ENCODE measurements at regions not wholly inside any gene's neighbourhood (a gene's known extent, or its start where the extent isn't known, plus 50 kb on each side); places are given as distances from the start of the nearest gene placed in this dataset.

DNA sequence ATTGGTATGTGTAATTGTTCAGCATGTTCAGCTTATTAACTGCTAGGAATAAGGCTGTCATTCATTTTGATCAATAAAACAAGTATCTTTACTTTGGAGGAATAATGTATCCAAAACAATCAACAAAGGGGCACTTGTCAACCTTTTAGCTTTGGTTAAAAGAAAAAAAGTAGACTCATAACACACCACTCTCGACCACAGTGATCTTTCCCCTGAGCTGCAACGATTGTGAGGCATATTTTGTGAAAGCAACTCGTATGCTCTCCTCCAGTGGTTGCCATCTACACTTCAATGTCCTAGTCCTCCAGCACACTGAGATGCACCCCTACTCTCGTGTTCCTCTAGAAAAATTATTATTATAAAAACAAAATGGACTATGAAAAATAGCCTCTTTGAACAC, 60.1 kb upstream of the PDE7B start:
- Histone ChIP-seq H3K9me3 (ENCODE audit: control insufficient read depth in 4 of 4, low read length in 3 of 4) (no peaks in the 10 kb centered on the region), H3K36me3 (ENCODE audit: control insufficient read depth in 4 of 4, insufficient read depth in 3 of 4, low read depth in 1 of 4, low read length in 3 of 4) (no peaks in the 10 kb centered on the region), H3K27ac (ENCODE audit: low read depth in 1 of 2, low read length in 2 of 2) (no peak overlapping the region), H3K27me3 (ENCODE audit: control insufficient read depth in 4 of 4, insufficient read depth in 4 of 4, low read length in 3 of 4) (no peaks in the 10 kb centered on the region), H3K4me1 (ENCODE audit: control insufficient read depth in 4 of 4, insufficient read depth in 4 of 4, low read length in 3 of 4) (no peaks in the 10 kb centered on the region), H3K9ac (ENCODE audit: low read depth in 1 of 2, low read length in 2 of 2) (no peak overlapping the region), H3K4me3 (ENCODE audit: low read depth in 1 of 3, low read length in 3 of 3) (no peak overlapping the region)
- 75% methylated on average over 4 of the region's 4 CpGs for WGBS
- TF ChIP-seq, protein P1, sequence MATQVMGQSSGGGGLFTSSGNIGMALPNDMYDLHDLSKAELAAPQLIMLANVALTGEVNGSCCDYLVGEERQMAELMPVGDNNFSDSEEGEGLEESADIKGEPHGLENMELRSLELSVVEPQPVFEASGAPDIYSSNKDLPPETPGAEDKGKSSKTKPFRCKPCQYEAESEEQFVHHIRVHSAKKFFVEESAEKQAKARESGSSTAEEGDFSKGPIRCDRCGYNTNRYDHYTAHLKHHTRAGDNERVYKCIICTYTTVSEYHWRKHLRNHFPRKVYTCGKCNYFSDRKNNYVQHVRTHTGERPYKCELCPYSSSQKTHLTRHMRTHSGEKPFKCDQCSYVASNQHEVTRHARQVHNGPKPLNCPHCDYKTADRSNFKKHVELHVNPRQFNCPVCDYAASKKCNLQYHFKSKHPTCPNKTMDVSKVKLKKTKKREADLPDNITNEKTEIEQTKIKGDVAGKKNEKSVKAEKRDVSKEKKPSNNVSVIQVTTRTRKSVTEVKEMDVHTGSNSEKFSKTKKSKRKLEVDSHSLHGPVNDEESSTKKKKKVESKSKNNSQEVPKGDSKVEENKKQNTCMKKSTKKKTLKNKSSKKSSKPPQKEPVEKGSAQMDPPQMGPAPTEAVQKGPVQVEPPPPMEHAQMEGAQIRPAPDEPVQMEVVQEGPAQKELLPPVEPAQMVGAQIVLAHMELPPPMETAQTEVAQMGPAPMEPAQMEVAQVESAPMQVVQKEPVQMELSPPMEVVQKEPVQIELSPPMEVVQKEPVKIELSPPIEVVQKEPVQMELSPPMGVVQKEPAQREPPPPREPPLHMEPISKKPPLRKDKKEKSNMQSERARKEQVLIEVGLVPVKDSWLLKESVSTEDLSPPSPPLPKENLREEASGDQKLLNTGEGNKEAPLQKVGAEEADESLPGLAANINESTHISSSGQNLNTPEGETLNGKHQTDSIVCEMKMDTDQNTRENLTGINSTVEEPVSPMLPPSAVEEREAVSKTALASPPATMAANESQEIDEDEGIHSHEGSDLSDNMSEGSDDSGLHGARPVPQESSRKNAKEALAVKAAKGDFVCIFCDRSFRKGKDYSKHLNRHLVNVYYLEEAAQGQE (IDR thresholded peaks at IDR 0.05) = no peak
- TF ChIP-seq SP1 (IDR thresholded peaks at IDR 0.05) = no peak
- TF ChIP-seq RAD21 (IDR thresholded peaks at IDR 0.05) = no peak
- no peak for DNase-seq (ENCODE audit: low spot score)

DNA sequence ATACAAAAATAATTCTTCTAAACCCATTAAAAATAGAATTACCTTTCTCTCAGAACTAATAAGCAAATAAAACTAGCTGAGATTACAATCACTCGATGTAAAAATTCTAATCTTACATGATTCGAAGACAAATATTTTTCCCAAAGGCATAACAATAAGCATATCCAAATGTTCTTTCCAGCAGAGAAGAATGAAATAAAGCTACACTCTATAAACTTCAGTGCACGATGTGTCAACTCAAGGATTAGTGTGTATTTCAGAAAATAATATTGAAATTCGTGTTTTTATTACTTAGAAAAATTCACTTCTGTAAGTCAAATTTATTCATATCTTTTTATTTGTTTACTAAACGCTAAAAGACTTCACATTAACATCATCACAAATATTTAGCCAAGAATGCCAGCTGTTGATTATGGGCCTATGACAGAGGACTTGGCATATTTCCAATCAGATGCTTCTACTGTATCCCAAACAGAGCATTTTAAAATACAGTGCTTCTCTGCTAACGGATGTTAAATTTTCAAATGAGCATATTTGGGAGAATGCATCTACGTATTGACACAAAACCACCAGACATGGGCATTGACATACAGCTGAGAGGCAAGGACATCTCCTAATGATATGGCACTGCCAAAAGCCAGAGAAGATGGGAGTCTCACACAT, 54.7 kb upstream of the PDE7B start:
- Histone ChIP-seq H3K27me3 (ENCODE audit: control insufficient read depth in 4 of 4, insufficient read depth in 4 of 4, low read length in 3 of 4) (no peaks in the 10 kb centered on the region), H3K36me3 (ENCODE audit: control insufficient read depth in 4 of 4, insufficient read depth in 3 of 4, low read depth in 1 of 4, low read length in 3 of 4) (no peaks in the 10 kb centered on the region), H3K4me1 (ENCODE audit: control insufficient read depth in 4 of 4, insufficient read depth in 4 of 4, low read length in 3 of 4) (no peaks in the 10 kb centered on the region), H3K4me3 (ENCODE audit: low read depth in 1 of 3, low read length in 3 of 3) (no peak overlapping the region), H3K9ac (ENCODE audit: low read depth in 1 of 2, low read length in 2 of 2) (no peak overlapping the region), H3K27ac (ENCODE audit: low read depth in 1 of 2, low read length in 2 of 2) (no peak overlapping the region), H3K9me3 (ENCODE audit: control insufficient read depth in 4 of 4, low read length in 3 of 4) (no peaks in the 10 kb centered on the region)
- no peak for TF ChIP-seq JUND (IDR thresholded peaks at IDR 0.05)
- TF ChIP-seq YY1 (IDR thresholded peaks at IDR 0.05) = no peak
- TF ChIP-seq RXRA (IDR thresholded peaks at IDR 0.05) = no peak
- TF ChIP-seq, protein P2, sequence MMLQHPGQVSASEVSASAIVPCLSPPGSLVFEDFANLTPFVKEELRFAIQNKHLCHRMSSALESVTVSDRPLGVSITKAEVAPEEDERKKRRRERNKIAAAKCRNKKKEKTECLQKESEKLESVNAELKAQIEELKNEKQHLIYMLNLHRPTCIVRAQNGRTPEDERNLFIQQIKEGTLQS (IDR thresholded peaks at IDR 0.05) = no peak
- TF ChIP-seq HNF4G (IDR thresholded peaks at IDR 0.05) = no peak
- TF ChIP-seq, protein P3, sequence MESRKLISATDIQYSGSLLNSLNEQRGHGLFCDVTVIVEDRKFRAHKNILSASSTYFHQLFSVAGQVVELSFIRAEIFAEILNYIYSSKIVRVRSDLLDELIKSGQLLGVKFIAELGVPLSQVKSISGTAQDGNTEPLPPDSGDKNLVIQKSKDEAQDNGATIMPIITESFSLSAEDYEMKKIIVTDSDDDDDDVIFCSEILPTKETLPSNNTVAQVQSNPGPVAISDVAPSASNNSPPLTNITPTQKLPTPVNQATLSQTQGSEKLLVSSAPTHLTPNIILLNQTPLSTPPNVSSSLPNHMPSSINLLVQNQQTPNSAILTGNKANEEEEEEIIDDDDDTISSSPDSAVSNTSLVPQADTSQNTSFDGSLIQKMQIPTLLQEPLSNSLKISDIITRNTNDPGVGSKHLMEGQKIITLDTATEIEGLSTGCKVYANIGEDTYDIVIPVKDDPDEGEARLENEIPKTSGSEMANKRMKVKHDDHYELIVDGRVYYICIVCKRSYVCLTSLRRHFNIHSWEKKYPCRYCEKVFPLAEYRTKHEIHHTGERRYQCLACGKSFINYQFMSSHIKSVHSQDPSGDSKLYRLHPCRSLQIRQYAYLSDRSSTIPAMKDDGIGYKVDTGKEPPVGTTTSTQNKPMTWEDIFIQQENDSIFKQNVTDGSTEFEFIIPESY (IDR thresholded peaks at IDR 0.05) = no peak
- TF ChIP-seq, protein P1 (IDR thresholded peaks at IDR 0.05) = no peak
- no peak for TF ChIP-seq HNF4A (conservative IDR thresholded peaks at IDR 0.05)
- TF ChIP-seq EGR1 (IDR thresholded peaks at IDR 0.05; ENCODE audit: low read depth in 2 of 2) = no peak
- TF ChIP-seq, protein P4, sequence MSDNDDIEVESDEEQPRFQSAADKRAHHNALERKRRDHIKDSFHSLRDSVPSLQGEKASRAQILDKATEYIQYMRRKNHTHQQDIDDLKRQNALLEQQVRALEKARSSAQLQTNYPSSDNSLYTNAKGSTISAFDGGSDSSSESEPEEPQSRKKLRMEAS (IDR thresholded peaks at IDR 0.05) = no peak
- no peak for TF ChIP-seq FOXA1 (IDR thresholded peaks at IDR 0.05)
- TF ChIP-seq GABPA (IDR thresholded peaks at IDR 0.05 in 1 of 2, conservative IDR thresholded peaks at IDR 0.05 in 1 of 2) = no peak
- no peak for TF ChIP-seq NR2F2 (IDR thresholded peaks at IDR 0.05)
- TF ChIP-seq FOXA2 (IDR thresholded peaks at IDR 0.05) = no peak
- TF ChIP-seq, protein P5, sequence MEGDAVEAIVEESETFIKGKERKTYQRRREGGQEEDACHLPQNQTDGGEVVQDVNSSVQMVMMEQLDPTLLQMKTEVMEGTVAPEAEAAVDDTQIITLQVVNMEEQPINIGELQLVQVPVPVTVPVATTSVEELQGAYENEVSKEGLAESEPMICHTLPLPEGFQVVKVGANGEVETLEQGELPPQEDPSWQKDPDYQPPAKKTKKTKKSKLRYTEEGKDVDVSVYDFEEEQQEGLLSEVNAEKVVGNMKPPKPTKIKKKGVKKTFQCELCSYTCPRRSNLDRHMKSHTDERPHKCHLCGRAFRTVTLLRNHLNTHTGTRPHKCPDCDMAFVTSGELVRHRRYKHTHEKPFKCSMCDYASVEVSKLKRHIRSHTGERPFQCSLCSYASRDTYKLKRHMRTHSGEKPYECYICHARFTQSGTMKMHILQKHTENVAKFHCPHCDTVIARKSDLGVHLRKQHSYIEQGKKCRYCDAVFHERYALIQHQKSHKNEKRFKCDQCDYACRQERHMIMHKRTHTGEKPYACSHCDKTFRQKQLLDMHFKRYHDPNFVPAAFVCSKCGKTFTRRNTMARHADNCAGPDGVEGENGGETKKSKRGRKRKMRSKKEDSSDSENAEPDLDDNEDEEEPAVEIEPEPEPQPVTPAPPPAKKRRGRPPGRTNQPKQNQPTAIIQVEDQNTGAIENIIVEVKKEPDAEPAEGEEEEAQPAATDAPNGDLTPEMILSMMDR (IDR thresholded peaks at IDR 0.05; ENCODE audit: low read depth, low read length, missing input control) = no peak
- no peak for TF ChIP-seq RAD21 (IDR thresholded peaks at IDR 0.05)
- TF ChIP-seq SP1 (IDR thresholded peaks at IDR 0.05) = no peak
- no peak for TF ChIP-seq TAF1 (conservative IDR thresholded peaks at IDR 0.05)
- no peak for DNase-seq (ENCODE audit: low spot score)
- 86% methylated on average over 7 of the region's 7 CpGs for WGBS
